HG03060 (cell line): ENCODE measurements at regions not wholly inside any gene's neighbourhood (a gene's known extent, or its start where the extent isn't known, plus 50 kb on each side); places are given as distances from the start of the nearest gene placed in this dataset.
"Not testable (repeated sequence)": the region's sequence is repeated elsewhere in the genome, so short reads cannot be mapped to it uniquely, and the experiment has no call there.

Experiments used
- ATAC-seq: cut with Tn5 transposase; IDR thresholded peaks from one replicate; pipeline ENCODE4 v1.9.1; 2021; ENCODE audit warnings: low read depth, moderate number of reproducible peaks; ENCODE audit not compliant: unreplicated experiment

- ATAC-seq: no peak
Measured at GRCh38 chr2:53381271-53381670, 386.3 kb upstream of the CHAC2 start.

- no peak for ATAC-seq
Measured at GRCh38 chr2:53379547-53379946, 388.1 kb upstream of the CHAC2 start.

- ATAC-seq: no peak
Measured at GRCh38 chr2:53378791-53379190, 388.8 kb upstream of the CHAC2 start.

- no peak for ATAC-seq
Measured at GRCh38 chr2:53373126-53373525, 394.5 kb upstream of the CHAC2 start.

- no peak for ATAC-seq
Measured at GRCh38 chr2:53366543-53366942, 401.1 kb upstream of the CHAC2 start.

GRCh38 chr2:53362934-53363333, 404.7 kb upstream of the CHAC2 start:
- ATAC-seq: no peak

- no peak for ATAC-seq
Measured at GRCh38 chr2:53356291-53356905, 411.2 kb upstream of the CHAC2 start.

- ATAC-seq: no peak
Measured at GRCh38 chr2:53353135-53354114, 414.2 kb upstream of the CHAC2 start.

GRCh38 chr2:53347269-53347668, 420.3 kb upstream of the CHAC2 start:
- no peak for ATAC-seq

- no peak for ATAC-seq
Measured at GRCh38 chr2:53342248-53342647, 425.4 kb upstream of the CHAC2 start.

- no peak for ATAC-seq
Measured at GRCh38 chr2:53334610-53335009, 433.0 kb upstream of the CHAC2 start.

GRCh38 chr2:53331667-53332066, 435.9 kb upstream of the CHAC2 start:
- ATAC-seq: no peak

- ATAC-seq: no peak
Measured at GRCh38 chr2:53317861-53318260, 449.7 kb upstream of the CHAC2 start.

- no peak for ATAC-seq
Measured at GRCh38 chr2:53315149-53315548, 452.5 kb upstream of the CHAC2 start.

GRCh38 chr2:53314718-53315117, 452.9 kb upstream of the CHAC2 start:
- ATAC-seq: no peak

GRCh38 chr2:53313644-53314043, 454.0 kb upstream of the CHAC2 start:
- not testable (repeated sequence) for ATAC-seq

- ATAC-seq: no peak
Measured at GRCh38 chr2:53312721-53313120, 454.9 kb upstream of the CHAC2 start.

GRCh38 chr2:53312181-53312580, 455.4 kb upstream of the CHAC2 start:
- no peak for ATAC-seq

- ATAC-seq: no peak
Measured at GRCh38 chr2:53303012-53303578, 464.5 kb upstream of the CHAC2 start.

GRCh38 chr2:53302455-53302854, 465.1 kb upstream of the CHAC2 start:
- no peak for ATAC-seq

GRCh38 chr2:53289309-53290006, 478.1 kb upstream of the CHAC2 start:
- ATAC-seq: no peak
